Right renal cortex interstitium (tissue), 3 donors: ENCODE measurements at regions not wholly inside any gene's neighbourhood (a gene's known extent, or its start where the extent isn't known, plus 50 kb on each side); places are given as distances from the start of the nearest gene placed in this dataset.
"Not testable (repeated sequence)": the region's sequence is repeated elsewhere in the genome, so short reads cannot be mapped to it uniquely, and the experiment has no call there.

Experiments
- DNase-seq, 3 donors: peaks; one replicate each; pipeline ENCODE4 v3.0.0-alpha.2; 2013; ENCODE audit warnings: low read depth in 3 of 3, low spot score in 2 of 3

GRCh38 chr7:114183311-114184088 lies 231.1 kb upstream of the FOXP2 start:
- no peak for DNase-seq

DNA sequence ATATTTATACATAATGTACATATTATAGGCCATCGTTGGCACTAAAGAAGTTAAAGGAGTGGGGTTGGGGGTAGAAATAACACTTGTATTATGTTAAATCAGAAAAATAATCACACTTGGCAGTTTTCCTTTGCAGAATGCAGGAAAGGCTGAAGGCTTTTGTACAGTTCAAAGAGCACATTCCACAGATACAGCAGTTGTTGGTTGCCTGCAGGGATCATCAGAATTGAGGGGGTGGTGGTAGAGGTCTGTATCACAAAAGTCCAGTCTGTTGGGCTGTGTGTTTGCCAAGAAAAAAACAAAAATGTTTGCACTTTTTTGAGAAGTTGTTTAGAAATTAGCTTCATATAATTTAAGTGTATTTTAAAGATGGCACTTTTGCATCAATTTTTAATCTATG lies 231.8 kb upstream of the FOXP2 start:
- no peak for DNase-seq

GRCh38 chr7:114181280-114181679 lies 233.3 kb upstream of the FOXP2 start:
- DNase-seq, result no peak

DNA sequence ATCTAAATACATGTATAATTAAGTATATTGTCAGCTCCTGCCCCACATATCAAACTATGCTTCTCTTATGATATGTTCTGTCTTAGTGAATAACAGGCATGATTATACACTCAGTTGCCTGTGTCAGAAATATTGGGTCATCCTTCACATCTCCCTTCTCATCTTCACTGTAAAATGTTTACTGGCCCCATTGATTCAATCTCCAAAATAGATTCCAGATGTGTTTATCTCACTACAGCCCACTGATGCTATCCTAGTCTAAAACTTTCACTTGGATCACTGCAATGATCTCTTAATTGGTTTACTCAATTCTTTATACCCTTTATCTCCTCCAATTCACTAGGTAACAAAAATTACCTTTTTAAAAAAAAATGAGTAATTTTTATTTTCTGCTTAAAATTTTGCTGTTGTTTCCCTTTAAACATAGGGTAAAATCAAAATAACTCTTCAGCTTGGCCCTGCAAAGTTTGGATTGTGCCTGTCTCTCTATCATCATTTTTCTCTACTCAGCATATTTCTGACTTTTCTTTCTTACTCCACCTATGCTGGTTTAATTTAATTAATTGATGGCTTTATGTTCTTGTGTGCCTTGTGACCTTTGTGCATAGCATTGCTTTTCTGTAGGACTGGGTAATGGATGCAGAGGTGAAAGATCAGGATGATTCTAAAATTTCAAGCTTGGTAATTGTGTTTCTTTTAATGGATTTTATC lies 233.9 kb upstream of the FOXP2 start:
- DNase-seq, result no peak

- DNase-seq, result no peak
Measured at GRCh38 chr7:114175125-114175524, 239.5 kb upstream of the FOXP2 start.

- DNase-seq, result no peak
Measured at GRCh38 chr7:114173170-114173890, 241.3 kb upstream of the FOXP2 start.

GRCh38 chr7:114169389-114169788 lies 245.2 kb upstream of the FOXP2 start:
- not testable (repeated sequence) for DNase-seq

DNA sequence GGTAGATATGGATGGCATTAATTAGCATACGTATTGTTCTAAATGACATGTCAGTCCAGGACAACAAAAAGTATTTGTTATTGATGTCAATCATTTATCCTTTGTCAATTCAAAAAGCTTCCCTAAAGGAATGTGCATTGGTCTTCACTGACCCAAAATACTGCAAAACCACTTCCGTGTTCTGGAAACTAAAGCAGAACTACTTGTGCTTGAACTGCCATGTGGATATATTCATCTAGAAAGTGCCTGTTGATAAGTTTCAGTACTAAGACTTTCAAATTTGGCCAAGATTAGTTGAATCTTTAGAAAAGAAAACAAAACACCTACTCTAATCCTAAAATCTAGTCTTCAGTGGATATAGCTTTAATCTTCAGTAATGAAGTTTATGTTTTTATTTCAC lies 242.1 kb upstream of the PPP1R3A start:
- no peak for DNase-seq

- DNase-seq, result no peak
Measured at GRCh38 chr7:114158854-114159253, 240.0 kb upstream of the PPP1R3A start.

DNA sequence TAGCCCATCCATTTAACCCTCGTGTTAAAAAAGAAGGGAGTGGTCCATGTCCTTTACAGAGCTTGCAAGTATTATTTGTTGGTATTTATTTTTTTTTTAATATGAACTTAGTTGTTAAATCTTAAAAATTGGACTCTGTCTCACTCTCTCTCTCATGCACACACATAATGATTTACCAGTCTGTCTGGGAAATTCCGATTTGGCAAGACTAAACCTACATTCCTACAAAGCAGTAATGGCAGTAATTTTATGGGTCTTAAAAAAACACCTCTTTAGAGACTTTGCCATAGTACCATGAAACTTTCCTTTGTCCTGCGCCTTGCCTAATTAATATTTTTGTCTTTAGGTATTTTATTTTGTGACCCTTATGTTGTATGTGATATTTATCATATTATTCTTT lies 239.5 kb upstream of the PPP1R3A start:
- DNase-seq, result no peak

GRCh38 chr7:114156178-114156577 lies 237.4 kb upstream of the PPP1R3A start:
- DNase-seq, result no peak

DNA sequence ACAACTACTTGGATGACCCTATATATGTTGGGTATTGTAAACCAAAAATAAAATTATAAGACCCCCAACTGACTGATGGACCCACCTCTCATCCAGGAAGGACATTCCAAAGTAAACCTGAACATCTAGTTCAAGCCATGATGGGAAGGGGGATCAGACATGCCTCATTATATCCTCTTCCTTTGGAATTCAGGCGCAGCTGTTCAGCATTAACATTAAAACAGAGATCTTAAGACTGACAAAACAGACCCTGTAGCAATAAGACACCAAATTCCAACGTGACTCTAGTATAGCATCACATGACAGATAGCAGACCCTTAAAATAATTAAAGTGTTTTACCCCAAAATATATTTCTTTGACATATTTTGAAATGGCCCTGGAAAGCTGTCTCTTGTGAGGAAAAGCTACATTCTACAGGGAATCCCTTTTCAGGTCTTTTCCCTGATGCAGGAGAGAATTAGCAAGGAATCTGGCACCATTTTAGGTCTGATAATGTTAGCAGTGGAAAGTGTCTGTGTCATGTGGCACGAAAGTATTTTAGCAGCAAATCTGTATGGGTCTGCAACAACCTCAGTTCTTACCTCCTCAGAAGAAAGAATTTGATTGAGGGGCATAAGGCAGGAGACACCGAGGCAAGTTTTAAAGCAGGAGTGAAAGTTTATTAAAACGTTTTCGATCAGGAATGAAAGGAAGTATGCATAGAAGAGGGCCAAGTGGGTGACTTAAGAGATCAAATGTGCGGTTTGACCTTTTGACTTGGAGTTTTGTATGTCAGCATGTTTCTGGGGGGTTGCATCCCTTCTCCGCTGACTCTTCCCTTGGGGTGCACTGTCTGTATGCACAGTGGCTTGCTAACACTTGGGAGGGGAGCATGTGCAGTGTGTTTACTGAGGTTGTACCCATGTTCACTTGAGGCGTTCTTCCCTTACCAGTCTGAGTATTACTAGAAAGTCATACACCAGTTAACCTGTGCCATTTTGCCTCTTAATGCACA lies 236.6 kb upstream of the PPP1R3A start:
- DNase-seq, result no peak

DNA sequence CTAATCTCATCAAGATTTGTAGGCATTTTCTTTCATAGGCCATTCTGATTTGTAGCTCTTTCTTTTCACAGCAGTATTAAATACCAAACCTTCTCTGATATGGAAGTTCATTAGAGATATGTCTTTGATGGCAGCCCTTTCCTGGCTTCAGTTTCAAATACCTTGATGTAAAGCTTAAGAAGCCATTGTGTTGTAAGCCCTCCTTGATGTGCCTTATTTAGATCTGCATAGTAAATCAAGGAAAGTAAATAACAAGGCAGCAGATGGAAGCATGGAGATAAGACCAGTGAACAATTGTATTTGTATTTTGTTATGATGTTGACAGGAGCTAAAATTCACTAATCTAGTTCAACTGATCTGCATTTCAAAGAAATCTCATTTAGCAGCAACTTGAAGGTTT lies 234.9 kb upstream of the PPP1R3A start:
- DNase-seq, result no peak

DNA sequence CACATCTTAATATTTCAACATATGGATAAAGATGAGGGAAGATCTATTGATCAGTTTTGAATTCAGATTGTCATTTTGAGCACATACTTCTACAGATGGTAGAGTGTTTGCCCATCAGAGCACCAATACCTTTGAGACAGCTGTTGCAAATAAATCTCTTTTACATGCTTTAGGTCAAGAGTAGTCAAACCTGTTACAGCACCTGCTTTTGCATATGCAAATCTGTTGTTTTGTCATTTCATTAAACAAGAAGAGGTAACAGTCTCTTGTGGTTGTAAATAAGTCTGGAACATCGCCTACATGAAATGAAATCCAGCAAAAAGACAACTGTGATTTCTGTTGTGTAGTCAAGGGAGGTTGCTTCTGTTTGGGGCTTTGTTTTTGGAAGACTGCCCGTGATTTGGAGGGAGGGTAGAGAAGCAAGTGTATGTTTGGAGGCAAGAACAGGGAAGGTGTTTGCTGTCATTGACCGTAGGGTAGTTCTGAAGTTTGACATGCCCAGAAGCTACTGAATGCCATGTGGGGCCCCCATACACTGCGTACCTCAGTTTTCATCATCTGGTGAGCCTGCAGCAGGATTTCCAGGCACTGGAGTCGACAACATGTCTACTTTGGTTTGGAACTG lies 233.6 kb upstream of the PPP1R3A start:
- DNase-seq, result no peak

DNA sequence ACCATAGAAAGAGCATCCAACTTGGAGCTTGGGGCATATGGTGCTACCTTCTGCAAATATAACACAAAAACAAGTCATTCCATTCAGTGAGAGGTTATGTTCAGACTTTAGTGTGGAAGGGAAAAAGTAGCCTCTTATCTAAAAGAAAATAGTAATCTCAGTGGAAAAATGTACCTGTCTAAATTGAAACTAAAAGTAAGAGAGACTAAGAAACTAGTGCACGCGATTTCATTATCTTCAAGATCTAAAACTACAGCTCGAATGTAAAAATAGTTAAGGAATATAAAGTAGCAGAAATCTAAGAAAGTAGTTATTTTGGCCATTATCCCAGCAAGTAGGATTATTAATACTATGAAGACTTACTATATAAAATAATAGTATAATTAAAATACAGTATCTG lies 233.0 kb upstream of the PPP1R3A start:
- DNase-seq, result no peak

DNA sequence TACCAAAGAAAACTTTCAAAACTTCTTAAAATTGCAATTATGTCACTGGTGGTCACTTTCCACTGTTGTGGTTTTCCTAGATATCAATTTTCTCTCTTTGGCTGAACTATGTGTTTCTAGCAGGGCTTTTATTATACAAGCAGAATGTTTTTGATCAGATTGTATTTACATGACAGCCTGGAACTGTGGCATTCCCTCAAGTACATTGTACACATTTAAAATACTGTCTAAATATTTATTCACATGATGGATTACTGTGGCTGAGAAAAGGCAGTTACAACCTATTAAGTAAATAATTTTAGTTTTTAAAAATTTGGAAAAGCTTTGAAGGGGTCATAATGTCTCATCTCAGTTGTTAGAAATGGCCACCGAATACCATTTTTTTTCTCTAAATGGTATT lies 231.9 kb upstream of the PPP1R3A start:
- DNase-seq, result no peak

DNA sequence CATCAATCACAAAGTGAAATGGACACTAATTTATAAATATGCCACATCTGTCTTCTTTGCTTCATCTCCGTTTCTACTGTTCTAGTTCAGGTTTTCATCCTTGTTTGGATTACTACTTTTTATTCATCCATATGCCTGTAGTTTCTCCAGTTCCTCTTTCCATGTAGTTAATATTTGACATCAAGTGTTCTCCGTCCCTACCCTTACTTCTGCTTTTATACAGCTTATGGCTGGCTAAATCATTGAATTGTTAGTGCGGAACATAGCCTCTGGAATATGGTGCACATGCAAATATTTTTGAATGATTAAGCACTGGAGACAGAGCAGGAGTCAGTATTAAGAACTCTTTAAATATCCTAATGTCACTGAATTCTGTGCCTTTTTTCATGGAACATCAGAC lies 230.0 kb upstream of the PPP1R3A start:
- no peak for DNase-seq

DNA sequence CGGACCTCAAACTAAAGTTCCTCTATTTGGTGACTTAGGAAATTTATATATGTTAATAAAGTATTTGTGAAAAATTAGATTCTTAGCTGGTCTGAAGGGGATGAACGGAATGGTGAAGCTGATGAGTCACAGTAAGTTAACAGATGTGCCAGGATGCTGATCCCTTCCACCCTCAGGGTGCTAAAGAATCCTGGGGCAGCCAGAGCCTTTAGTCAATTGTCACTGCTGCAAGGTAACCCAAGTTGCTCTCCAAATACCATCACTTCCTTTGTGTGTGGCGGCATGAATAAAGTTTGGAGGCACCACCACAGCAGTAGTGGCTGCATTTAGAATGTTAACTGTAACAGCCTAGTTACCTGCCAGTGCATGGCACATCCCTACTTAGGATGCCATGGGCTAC lies 222.6 kb upstream of the PPP1R3A start:
- DNase-seq, result no peak

DNA sequence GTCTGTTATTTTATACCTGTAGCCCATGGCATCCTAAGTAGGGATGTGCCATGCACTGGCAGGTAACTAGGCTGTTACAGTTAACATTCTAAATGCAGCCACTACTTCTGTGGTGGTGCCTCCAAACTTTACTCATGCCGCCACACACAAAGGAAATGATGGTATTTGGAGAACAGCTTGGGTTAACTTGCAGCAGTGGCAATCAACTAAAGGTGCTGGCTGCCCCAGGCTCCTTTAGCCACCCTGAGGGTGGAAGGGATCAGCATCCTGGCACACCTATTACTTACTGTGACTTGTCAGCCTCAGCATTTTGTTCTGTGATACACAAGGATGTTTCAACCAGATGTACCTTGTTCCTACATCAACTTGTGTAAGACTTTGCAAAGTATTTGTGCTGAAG lies 221.8 kb upstream of the PPP1R3A start:
- DNase-seq, result no peak

DNA sequence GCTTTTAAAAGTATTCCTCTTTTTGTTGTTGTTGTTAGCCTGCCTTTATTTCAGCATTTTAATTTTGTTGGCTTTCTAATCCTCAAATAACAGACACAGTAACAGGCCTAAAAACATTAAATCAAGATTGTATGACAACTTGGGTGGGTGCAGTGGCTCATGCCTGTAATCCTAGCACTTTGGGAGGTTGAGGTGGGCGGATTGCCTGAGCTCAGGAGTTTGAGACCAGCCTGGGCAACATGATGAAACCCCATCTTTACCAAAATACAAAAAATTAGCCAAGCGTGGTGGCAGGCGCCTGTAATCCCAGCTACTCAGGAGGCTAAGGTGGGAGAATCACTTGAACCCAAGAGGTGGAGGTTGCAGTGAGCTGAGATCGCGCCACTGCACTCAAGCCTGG lies 220.9 kb upstream of the PPP1R3A start:
- not testable (repeated sequence) for DNase-seq
